KMS-11 (cell line): ENCODE measurements at regions not wholly inside any gene's neighbourhood (a gene's known extent, or its start where the extent isn't known, plus 50 kb on each side); places are given as distances from the start of the nearest gene placed in this dataset.

Experiments
- H2AFZ ChIP-seq: fragments of 200-600 bp; sonication (generic); 2 replicates; pipeline ENCODE4 v1.6.1; 2016; ENCODE audit warnings: antibody characterized with exemption, mixed run types, low read depth
- H3K27ac ChIP-seq: fragments of 200-600 bp; sonication (generic); 2 replicates; pipeline ENCODE4 v1.6.1; 2016; ENCODE audit warnings: mild to moderate bottlenecking, mixed run types
- H3K27me3 ChIP-seq: fragments of 200-600 bp; sonication (generic); 2 replicates; pipeline ENCODE4 v1.6.1; 2017; ENCODE audit warnings: mild to moderate bottlenecking, low read depth, mixed run types, moderate library complexity; ENCODE audit not compliant: insufficient read depth
- H3K36me3 ChIP-seq: fragments of 200-600 bp; sonication (generic); 2 replicates; pipeline ENCODE4 v1.6.1; 2017; ENCODE audit warnings: mild to moderate bottlenecking, mixed run types; ENCODE audit not compliant: insufficient read depth
- H3K4me1 ChIP-seq: fragments of 200-600 bp; sonication (generic); 2 replicates; pipeline ENCODE4 v1.6.1; 2016; ENCODE audit warnings: mild to moderate bottlenecking, low read depth, mixed run types; ENCODE audit not compliant: poor library complexity, severe bottlenecking
- H3K4me2 ChIP-seq: fragments of 200-600 bp; sonication (generic); 2 replicates; pipeline ENCODE4 v1.7.0; 2016; ENCODE audit warnings: mild to moderate bottlenecking, mixed run types
- H3K4me3 ChIP-seq: fragments of 200-600 bp; sonication (generic); IDR thresholded peaks from 2 replicates; pipeline ENCODE4 v1.6.1; 2017; ENCODE audit warnings: low read depth, low read length, mixed read lengths; ENCODE audit not compliant: insufficient read depth
- H3K79me2 ChIP-seq: fragments of 200-600 bp; sonication (generic); 2 replicates; pipeline ENCODE4 v1.6.1; 2016; ENCODE audit warnings: low read depth, mixed run types; ENCODE audit not compliant: insufficient read depth
- H3K9ac ChIP-seq: fragments of 200-600 bp; sonication (generic); 2 replicates; pipeline ENCODE4 v1.6.1; 2016; ENCODE audit warnings: mild to moderate bottlenecking, mixed run types
- H4K20me1 ChIP-seq: fragments of 200-600 bp; sonication (generic); 2 replicates; pipeline ENCODE4 v1.6.1; 2016; ENCODE audit warnings: mild to moderate bottlenecking, mixed run types; ENCODE audit not compliant: insufficient read depth
- CTCF ChIP-seq: fragments of 200-600 bp; sonication (generic); conservative IDR thresholded peaks from 2 replicates; pipeline ENCODE4 v1.6.1; 2017; ENCODE audit warnings: low read depth, mild to moderate bottlenecking, antibody characterized with exemption, low read length, moderate library complexity, mixed read lengths

- Histone ChIP-seq H2AFZ (no peak overlapping the region), H3K4me2 (no peak overlapping the region), H3K36me3 (no peaks in the 10 kb centered on the region), H3K4me3 (no peak overlapping the region), H4K20me1 (no peaks in the 10 kb centered on the region), H3K79me2 (no peaks in the 10 kb centered on the region), H3K4me1 (no peaks in the 10 kb centered on the region), H3K9ac (no peak overlapping the region), H3K27ac (no peak overlapping the region), H3K27me3 (no peaks in the 10 kb centered on the region)
- no peak for TF ChIP-seq CTCF
These were observed 490.5 kb upstream of the MEX3C start for GRCh38 chr18:51687845-51688585.

- Histone ChIP-seq H3K27ac (no peak overlapping the region), H3K27me3 (no peaks in the 10 kb centered on the region), H4K20me1 (no peaks in the 10 kb centered on the region), H3K36me3 (no peaks in the 10 kb centered on the region), H2AFZ (no peak overlapping the region), H3K4me2 (no peak overlapping the region), H3K9ac (no peak overlapping the region), H3K79me2 (no peaks in the 10 kb centered on the region), H3K4me1 (no peaks in the 10 kb centered on the region), H3K4me3 (no peak overlapping the region)
- no peak for TF ChIP-seq CTCF
These were observed 495.1 kb upstream of the MEX3C start for GRCh38 chr18:51692612-51693011.

- no peaks in the 10 kb centered on the region for H3K4me1 ChIP-seq
- no peak for TF ChIP-seq CTCF
- no peaks in the 10 kb centered on the region for H4K20me1 ChIP-seq
- H3K4me2 ChIP-seq = no peak overlapping the region
- H2AFZ ChIP-seq = no peak overlapping the region
- no peak overlapping the region for H3K4me3 ChIP-seq
- H3K27me3 ChIP-seq = no peaks in the 10 kb centered on the region
- H3K79me2 ChIP-seq = no peaks in the 10 kb centered on the region
- no peak overlapping the region for H3K27ac ChIP-seq
- no peak overlapping the region for H3K9ac ChIP-seq
- no peaks in the 10 kb centered on the region for H3K36me3 ChIP-seq
These were observed 513.9 kb upstream of the MEX3C start for GRCh38 chr18:51711298-51711889.

GRCh38 chr18:51712821-51713220, 515.3 kb upstream of the MEX3C start:
- Histone ChIP-seq H3K27me3 (no peaks in the 10 kb centered on the region), H3K79me2 (no peaks in the 10 kb centered on the region), H2AFZ (no peak overlapping the region), H4K20me1 (no peaks in the 10 kb centered on the region), H3K4me3 (no peak overlapping the region), H3K4me1 (no peaks in the 10 kb centered on the region), H3K36me3 (no peaks in the 10 kb centered on the region), H3K27ac (no peak overlapping the region), H3K4me2 (no peak overlapping the region), H3K9ac (no peak overlapping the region)
- no peak for TF ChIP-seq CTCF
